K562 (cell line): ENCODE measurements at regions not wholly inside any gene's neighbourhood (a gene's known extent, or its start where the extent isn't known, plus 50 kb on each side); places are given as distances from the start of the nearest gene placed in this dataset.

Experiments
- ATAC-seq: fragments of 200-7000 bp; cut with Tn5 transposase; 3 replicates; pipeline ENCODE4 v1.9.1; 2020; ENCODE audit warnings: moderate library complexity
- BruUV-seq: library from RNA; stranded (reverse); fragments of 400-500 nt; replicated peaks from 2 replicates; lab custom pipeline; 2021; lab: Mats Ljungman, UMichigan
- CTCF ChIA-PET: fragments of 300-600 bp; formaldehyde crosslinking; extraction: SDS; loops from one replicate; lab custom pipeline; 2021; ENCODE audit warnings: low intra/inter-chr PET ratio; lab: Yijun Ruan, JAX
- POLR2A ChIA-PET: fragments of 300-600, 350-650 bp; sonication (Branson Sonifier 250); formaldehyde crosslinking; extraction: SDS; loops from one replicate; lab custom pipeline; 2021; ENCODE audit warnings: antibody characterized with exemption, inconsistent platforms; lab: Yijun Ruan, JAX
- DNase-seq, 4 experiments: peaks; one replicate each; pipeline versions ENCODE4 v3.0.0 to v3.0.0-alpha.2; 2011 to 2018; ENCODE audit warnings: low spot score in 3 of 4, mixed read lengths in 3 of 4; ENCODE audit errors: extremely low read depth in 1 of 4
- FAIRE-seq: peaks from 2 replicates; lab custom pipeline; 2011; peaks lifted over from hg19 to GRCh38; lab: Jason Lieb, UNC
- H2AFZ ChIP-seq: 2 replicates; pipeline ENCODE4 v1.6.0; 2011; ENCODE audit warnings: low read depth, low read length, control low read depth, inconsistent platforms
- H3K27ac ChIP-seq: fragments of 200-600 bp; 3 replicates; pipeline ENCODE4 v1.8.0; 2011; ENCODE audit warnings: low read depth, mild to moderate bottlenecking, control low read depth, inconsistent platforms, low read length, moderate library complexity, mixed read lengths; ENCODE audit errors: extremely low read depth
- H3K27me3 ChIP-seq, 2 experiments: fragments of 300-600 bp in 1 of 2; 2 replicates in 1 of 2; 3 replicates in 1 of 2; pipeline versions ENCODE4 v1.6.0 to v1.8.0; 2011; ENCODE audit warnings: inconsistent platforms in 2 of 2, low read length in 2 of 2, mild to moderate bottlenecking in 1 of 2, mixed read lengths in 1 of 2, moderate library complexity in 1 of 2; ENCODE audit not compliant: control insufficient read depth in 2 of 2, insufficient read depth in 2 of 2
- H3K36me3 ChIP-seq: fragments of 300-600 bp; 3 replicates; pipeline ENCODE4 v1.8.0; 2011; ENCODE audit warnings: mild to moderate bottlenecking, low read length, inconsistent platforms; ENCODE audit not compliant: control insufficient read depth, insufficient read depth
- H3K4me1 ChIP-seq, 2 experiments: fragments of 200-600 bp in 1 of 2; replicated peaks in 1 of 2; 2 replicates in 1 of 2; 3 replicates in 1 of 2; pipeline versions ENCODE4 v1.5.1 to v1.8.0; 2011; ENCODE audit warnings: inconsistent platforms in 2 of 2, low read length in 2 of 2, mild to moderate bottlenecking in 1 of 2, mixed read lengths in 1 of 2, moderate library complexity in 1 of 2; ENCODE audit not compliant: control insufficient read depth in 2 of 2, insufficient read depth in 2 of 2
- H3K4me2 ChIP-seq: 2 replicates; pipeline ENCODE4 v1.6.1; 2011; ENCODE audit warnings: low read length, control low read depth, inconsistent platforms, mixed read lengths; ENCODE audit not compliant: insufficient read depth
- H3K4me3 ChIP-seq: fragments of 200-600 bp; sonication (generic), shearing (Covaris generic); 2 replicates; pipeline ENCODE4 v1.5.1; 2016; ENCODE audit warnings: control low read depth, inconsistent platforms
- H3K79me2 ChIP-seq: fragments of 200-600 bp; 3 replicates; pipeline ENCODE4 v1.8.0; 2011; ENCODE audit warnings: low read length, inconsistent platforms; ENCODE audit not compliant: control insufficient read depth, insufficient read depth
- H3K9ac ChIP-seq, 2 experiments: 2 replicates each; pipeline versions ENCODE4 v1.6.0 to v1.6.1; 2011; ENCODE audit warnings: low read depth in 2 of 2, low read length in 2 of 2, control low read depth in 1 of 2, inconsistent platforms in 1 of 2, mild to moderate bottlenecking in 1 of 2, mixed read lengths in 1 of 2; ENCODE audit not compliant: insufficient read depth in 1 of 2
- H3K9me1 ChIP-seq: one replicate; pipeline ENCODE4 v1.6.0; 2011; ENCODE audit warnings: inconsistent platforms, mild to moderate bottlenecking, low read length, moderate library complexity; ENCODE audit not compliant: control insufficient read depth, insufficient read depth
- H3K9me3 ChIP-seq: replicated peaks from 2 replicates; pipeline ENCODE4 v1.5.1; 2011; ENCODE audit warnings: low read depth, low read length, inconsistent platforms; ENCODE audit not compliant: control insufficient read depth, insufficient read depth
- H4K20me1 ChIP-seq: replicated peaks from 2 replicates; pipeline ENCODE4 v1.6.1; 2011; ENCODE audit warnings: low read length, inconsistent platforms, mixed read lengths; ENCODE audit not compliant: control insufficient read depth, insufficient read depth
- CHD2 ChIP-seq: IDR thresholded peaks from 2 replicates; pipeline ENCODE4 v1.6.1; 2011; ENCODE audit warnings: low read depth, low read length
- DIDO1 ChIP-seq: fragments of 450-650 bp; IDR thresholded peaks from 2 replicates; pipeline ENCODE4 v1.6.1; 2016; ENCODE audit warnings: low read depth, missing biosample characterization, missing genetic modification characterization
- HEY1 ChIP-seq: fragments of 250-450 bp; sonication (Bioruptor Pico); IDR thresholded peaks from 2 replicates; pipeline ENCODE4 v1.5.0; 2020; ENCODE audit warnings: mild to moderate bottlenecking, moderate library complexity, borderline replicate concordance
- POLR2B ChIP-seq: fragments of 450-650 bp; IDR thresholded peaks from 2 replicates; pipeline ENCODE4 v1.6.1; 2018; ENCODE audit warnings: low read depth; ENCODE audit not compliant: partially characterized antibody
- RBM14 ChIP-seq: fragments of 200-400 bp; formaldehyde crosslinking; IDR thresholded peaks from 2 replicates; pipeline ENCODE4 v1.6.1; 2018; ENCODE audit warnings: low read depth, mild to moderate bottlenecking, low read length, moderate library complexity, borderline replicate concordance; ENCODE audit not compliant: insufficient read depth
- RUNX1 ChIP-seq: sonication (generic); IDR thresholded peaks from 2 replicates; pipeline ENCODE4 v1.6.1; 2016; ENCODE audit warnings: antibody characterized with exemption, low read depth
- SIN3A ChIP-seq, 2 experiments: fragments of 150-350 bp in 1 of 2; IDR thresholded peaks; 2 replicates each; pipeline ENCODE4 v1.6.1; 2011 to 2016; ENCODE audit warnings: borderline replicate concordance in 2 of 2, low read depth in 2 of 2, low read length in 2 of 2, mild to moderate bottlenecking in 2 of 2, moderate library complexity in 2 of 2; ENCODE audit not compliant: control insufficient read depth in 1 of 2
- TAF1 ChIP-seq: IDR thresholded peaks from 2 replicates; pipeline ENCODE4 v1.6.1; 2011; ENCODE audit warnings: mild to moderate bottlenecking, low read length, moderate library complexity; ENCODE audit not compliant: insufficient read depth, control insufficient read depth, severe bottlenecking; ENCODE audit errors: extremely low read depth
- XRCC3 ChIP-seq: fragments of 450-650 bp; IDR thresholded peaks from 2 replicates; pipeline ENCODE4 v1.6.1; 2017; ENCODE audit warnings: mild to moderate bottlenecking, moderate library complexity
- ZBTB40 ChIP-seq, 2 experiments: fragments of 450-650 bp in 1 of 2; sonication (generic) in 1 of 2; formaldehyde crosslinking in 1 of 2; IDR thresholded peaks; 2 replicates each; pipeline versions ENCODE4 v1.7.1 to v1.9.0; 2016 to 2022; ENCODE audit warnings: inconsistent platforms in 1 of 2, mild to moderate bottlenecking in 1 of 2, missing genetic modification reagents in 1 of 2
- ZC3H11A ChIP-seq: IDR thresholded peaks from 2 replicates; pipeline ENCODE4 v1.6.1; 2012; ENCODE audit warnings: low read depth, low read length, improper control_type of control experiment
- in situ Hi-C: fragments of 300-500 bp; cut with MboI; formaldehyde crosslinking; loops from 4 replicates; pipeline ENCODE4 v1.15.0; 2018; ENCODE audit warnings: inconsistent platforms, mixed read lengths
- intact Hi-C: fragments of 100-400 bp; cut with micrococcal nuclease; formaldehyde crosslinking; loops from 2 replicates; pipeline ENCODE4 v1.14.2; 2022
- TF ChIP-seq, protein P1 (sequence below): fragments of 450-650 bp; IDR thresholded peaks from 2 replicates; pipeline ENCODE4 v1.6.1; 2016; ENCODE audit warnings: missing biosample characterization, missing genetic modification characterization

DNA sequence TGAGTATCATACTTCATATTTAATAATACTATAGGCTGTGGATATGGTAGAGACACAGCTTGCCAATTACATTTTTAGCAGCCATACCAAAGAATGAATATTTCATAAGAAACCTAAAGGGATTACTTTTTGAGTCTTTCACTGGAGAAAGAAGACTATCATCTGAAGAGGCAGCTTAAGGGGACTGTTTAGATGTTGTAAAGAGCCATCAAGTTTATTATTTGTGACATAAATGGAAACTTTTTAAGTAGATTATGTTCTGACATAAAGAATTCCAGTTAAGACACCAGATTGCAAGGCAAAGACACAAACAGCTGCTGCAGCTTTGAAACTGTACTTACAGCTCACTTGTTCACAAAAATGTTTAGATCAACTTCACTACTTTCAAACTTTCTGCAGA lies 429.4 kb downstream of the TFAP2A start (continued):
- TF ChIP-seq, protein P1, sequence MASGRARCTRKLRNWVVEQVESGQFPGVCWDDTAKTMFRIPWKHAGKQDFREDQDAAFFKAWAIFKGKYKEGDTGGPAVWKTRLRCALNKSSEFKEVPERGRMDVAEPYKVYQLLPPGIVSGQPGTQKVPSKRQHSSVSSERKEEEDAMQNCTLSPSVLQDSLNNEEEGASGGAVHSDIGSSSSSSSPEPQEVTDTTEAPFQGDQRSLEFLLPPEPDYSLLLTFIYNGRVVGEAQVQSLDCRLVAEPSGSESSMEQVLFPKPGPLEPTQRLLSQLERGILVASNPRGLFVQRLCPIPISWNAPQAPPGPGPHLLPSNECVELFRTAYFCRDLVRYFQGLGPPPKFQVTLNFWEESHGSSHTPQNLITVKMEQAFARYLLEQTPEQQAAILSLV (tag), result no peak
- TF ChIP-seq RUNX1, result no peak

- no peak for DNase-seq
- no TSS peak for BruUV-seq
- H3K4me1 ChIP-seq, result no peaks in the 10 kb centered on the region
- no peaks in the 10 kb centered on the region for H3K9me1 ChIP-seq
- ChIA-PET POLR2A (no interaction called here), CTCF (no interaction called here)
- H3K9ac ChIP-seq, result no peak overlapping the region
- no peaks in the 10 kb centered on the region; the same call in 1 of the 2 replicates for H3K9me3 ChIP-seq
- FAIRE-seq, result no peak
- no peak overlapping the region for H3K4me2 ChIP-seq
- in situ Hi-C loops (no loop called here), intact Hi-C loops (no loop called here)
- H3K79me2 ChIP-seq, result no peaks in the 10 kb centered on the region
- H3K27me3 ChIP-seq, result no peaks in the 10 kb centered on the region
- no peak for ATAC-seq
- no peaks in the 10 kb centered on the region for H3K36me3 ChIP-seq
- H3K27ac ChIP-seq, result no peak overlapping the region
- H4K20me1 ChIP-seq, result no peaks in the 10 kb centered on the region
- H2AFZ ChIP-seq, result no peak overlapping the region
- no peak overlapping the region for H3K4me3 ChIP-seq
- no peak for TF ChIP-seq HEY1
- no peak for TF ChIP-seq POLR2B
- no peak for TF ChIP-seq TAF1
- no peak for TF ChIP-seq ZC3H11A
- TF ChIP-seq ZBTB40 (IDR thresholded peaks at IDR 0.05), result no peak
- no peak for TF ChIP-seq ZBTB40 (CRISPR knock-in tag; IDR thresholded peaks at IDR 0.05)
- TF ChIP-seq SIN3A (IDR thresholded peaks at IDR 0.05; ENCODE audit: borderline replicate concordance in 2 of 2, control insufficient read depth in 1 of 2, low read depth in 2 of 2, low read length in 2 of 2), result no peak
- TF ChIP-seq RBM14, result no peak
- no peak for TF ChIP-seq DIDO1 (tag)
- TF ChIP-seq CHD2, result no peak
- TF ChIP-seq XRCC3, result no peak
These were observed 430.3 kb downstream of the TFAP2A start for GRCh38 chr6:9984607-9985006.
